Stimulated activated CD4-positive, alpha-beta T cell treated with anti-CD3 and anti-CD28 coated beads, Interleukin-2, amount 100 ng/mL, for 24 hours (primary cell): ENCODE measurements at regions not wholly inside any gene's neighbourhood (a gene's known extent, or its start where the extent isn't known, plus 50 kb on each side); places are given as distances from the start of the nearest gene placed in this dataset.
A peak's percentile ranks its signal among the peaks of the same experiment; 100 is the strongest.
"Not testable (repeated sequence)": the region's sequence is repeated elsewhere in the genome, so short reads cannot be mapped to it uniquely, and the experiment has no call there.

Source experiments
- DNase-seq, 2 donors: peaks; one replicate each; pipeline ENCODE4 v3.0.0-alpha.2; 2020

- no peak for DNase-seq
These were observed 200.4 kb downstream of the FOXD2 start for GRCh38 chr1:47638240-47638639.

GRCh38 chr1:47638713-47639112 is 200.9 kb downstream of the FOXD2 start:
- DNase-seq, result no peak

- no peak for DNase-seq
These were observed 205.7 kb downstream of the FOXD2 start for GRCh38 chr1:47643306-47644211.

- DNase-seq, result no peak
These were observed 206.3 kb downstream of the FOXD2 start for GRCh38 chr1:47644212-47644573.

GRCh38 chr1:47645151-47645550 is 207.3 kb downstream of the FOXD2 start:
- DNase-seq, result no peak

GRCh38 chr1:47646676-47647075 is 208.8 kb downstream of the FOXD2 start:
- no peak for DNase-seq

- DNase-seq, result no peak
These were observed 209.5 kb downstream of the FOXD2 start for GRCh38 chr1:47647327-47647845.

- DNase-seq, result no peak
These were observed 212.4 kb downstream of the FOXD2 start for GRCh38 chr1:47650205-47650604.

- peak in 1 of 2 donors; percentile 8 for DNase-seq
These were observed 212.8 kb downstream of the FOXD2 start for GRCh38 chr1:47650611-47651010.

GRCh38 chr1:47651311-47652089 is 213.7 kb downstream of the FOXD2 start:
- DNase-seq, result peak in 1 of 2 donors; percentile 2

- DNase-seq, result peak in 1 of 2 donors; percentile 4
These were observed 217.9 kb downstream of the FOXD2 start for GRCh38 chr1:47655521-47656300.

GRCh38 chr1:47656719-47657685 is 219.2 kb downstream of the FOXD2 start:
- no peak for DNase-seq

GRCh38 chr1:47658161-47658920 is 220.5 kb downstream of the FOXD2 start:
- peak in 1 of 2 donors; percentile 11 for DNase-seq

GRCh38 chr1:47659146-47659545 is 221.3 kb downstream of the FOXD2 start:
- DNase-seq, result no peak

GRCh38 chr1:47660622-47661021 is 222.8 kb downstream of the FOXD2 start:
- no peak for DNase-seq

GRCh38 chr1:47661040-47661439 is 223.2 kb downstream of the FOXD2 start:
- no peak for DNase-seq

GRCh38 chr1:47662068-47662467 is 224.2 kb downstream of the FOXD2 start:
- no peak for DNase-seq

GRCh38 chr1:47663286-47663685 is 225.4 kb downstream of the FOXD2 start:
- DNase-seq, result peak in 1 of 2 donors; percentile 8

- DNase-seq, result no peak
These were observed 226.5 kb downstream of the FOXD2 start for GRCh38 chr1:47664356-47664755.

- DNase-seq, result not testable (repeated sequence)
These were observed 227.1 kb downstream of the FOXD2 start for GRCh38 chr1:47664896-47665295.

- DNase-seq, result no peak
These were observed 231.3 kb downstream of the FOXD2 start for GRCh38 chr1:47669081-47669585.
